Mammary epithelial cell (primary cell): ENCODE measurements at regions not wholly inside any gene's neighbourhood (a gene's known extent, or its start where the extent isn't known, plus 50 kb on each side); places are given as distances from the start of the nearest gene placed in this dataset.
"Not testable (repeated sequence)": the region's sequence is repeated elsewhere in the genome, so short reads cannot be mapped to it uniquely, and the experiment has no call there.

Experiments used
- EZH2 ChIP-seq: IDR thresholded peaks from 2 replicates; pipeline ENCODE4 v1.6.1; 2012; ENCODE audit warnings: low read length, inconsistent platforms, borderline replicate concordance
- TF ChIP-seq, protein P1 (sequence below), 2 donors: IDR thresholded peaks in 1 of 2; conservative IDR thresholded peaks in 1 of 2; 2 replicates each; pipeline ENCODE4 v1.5.1; 2011 to 2012; ENCODE audit warnings: inconsistent platforms in 2 of 2, low read length in 2 of 2, mild to moderate bottlenecking in 2 of 2, control low read depth in 1 of 2, low read depth in 1 of 2; ENCODE audit not compliant: insufficient read depth in 1 of 2; ENCODE audit errors: extremely low read depth in 1 of 2

DNA sequence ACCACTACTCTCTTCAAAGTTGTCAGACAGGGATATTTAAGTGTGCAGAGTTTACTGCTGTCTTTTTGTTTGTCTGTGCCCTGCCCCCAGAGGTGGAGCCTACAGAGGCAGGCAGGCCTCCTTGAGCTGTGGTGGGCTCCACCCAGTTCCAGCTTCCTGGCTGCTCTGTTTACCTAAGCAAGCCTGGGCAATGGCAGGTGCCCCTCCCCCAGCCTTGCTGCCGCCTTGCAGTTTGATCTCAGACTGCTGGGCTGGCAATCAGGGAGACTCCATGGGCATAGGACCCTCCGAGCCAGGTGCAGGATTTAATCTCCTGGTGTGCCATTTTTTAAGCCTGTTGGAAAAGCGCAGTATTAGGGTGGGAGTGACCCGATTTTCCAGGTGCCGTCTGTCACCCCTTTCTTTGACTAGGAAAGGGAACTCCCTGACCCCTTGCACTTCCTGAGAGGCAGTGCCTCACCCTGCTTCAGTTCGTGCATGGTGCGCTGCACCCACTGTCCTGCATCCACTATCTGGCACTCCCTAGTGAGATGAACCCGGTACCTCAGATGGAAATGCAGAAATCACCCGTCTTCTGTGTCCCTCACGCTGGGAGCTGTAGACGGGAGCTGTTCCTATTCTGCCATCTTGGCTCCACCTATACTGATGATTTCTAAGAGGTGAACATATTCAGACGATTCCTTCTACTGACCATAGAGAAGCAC lies 167.6 kb downstream of the CXXC4 start:
- TF ChIP-seq, protein P1, sequence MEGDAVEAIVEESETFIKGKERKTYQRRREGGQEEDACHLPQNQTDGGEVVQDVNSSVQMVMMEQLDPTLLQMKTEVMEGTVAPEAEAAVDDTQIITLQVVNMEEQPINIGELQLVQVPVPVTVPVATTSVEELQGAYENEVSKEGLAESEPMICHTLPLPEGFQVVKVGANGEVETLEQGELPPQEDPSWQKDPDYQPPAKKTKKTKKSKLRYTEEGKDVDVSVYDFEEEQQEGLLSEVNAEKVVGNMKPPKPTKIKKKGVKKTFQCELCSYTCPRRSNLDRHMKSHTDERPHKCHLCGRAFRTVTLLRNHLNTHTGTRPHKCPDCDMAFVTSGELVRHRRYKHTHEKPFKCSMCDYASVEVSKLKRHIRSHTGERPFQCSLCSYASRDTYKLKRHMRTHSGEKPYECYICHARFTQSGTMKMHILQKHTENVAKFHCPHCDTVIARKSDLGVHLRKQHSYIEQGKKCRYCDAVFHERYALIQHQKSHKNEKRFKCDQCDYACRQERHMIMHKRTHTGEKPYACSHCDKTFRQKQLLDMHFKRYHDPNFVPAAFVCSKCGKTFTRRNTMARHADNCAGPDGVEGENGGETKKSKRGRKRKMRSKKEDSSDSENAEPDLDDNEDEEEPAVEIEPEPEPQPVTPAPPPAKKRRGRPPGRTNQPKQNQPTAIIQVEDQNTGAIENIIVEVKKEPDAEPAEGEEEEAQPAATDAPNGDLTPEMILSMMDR (conservative IDR thresholded peaks at IDR 0.05 in 1 of 2, IDR thresholded peaks at IDR 0.05 in 1 of 2; ENCODE audit: extremely low read depth in 1 of 2, insufficient read depth in 1 of 2, low read depth in 1 of 2, low read length in 2 of 2): not testable (repeated sequence)
- TF ChIP-seq EZH2: not testable (repeated sequence)
